Small intestine (tissue), 7 donors: ENCODE measurements at regions not wholly inside any gene's neighbourhood (a gene's known extent, or its start where the extent isn't known, plus 50 kb on each side); places are given as distances from the start of the nearest gene placed in this dataset.

ENCODE experiments used
- DNase-seq, 2 donors: peaks; one replicate each; pipeline versions ENCODE4 v3.0.0 to v3.0.0-alpha.2; 2013
- FAIRE-seq: peaks from 2 replicates; lab custom pipeline; 2012; peaks lifted over from hg19 to GRCh38; lab: Jason Lieb, UNC
- H3K27ac ChIP-seq, 3 donors: one replicate each; pipeline ENCODE4 v1.5.1; 2013; ENCODE audit warnings: low read length in 2 of 3, mild to moderate bottlenecking in 2 of 3, control low read depth in 1 of 3, inconsistent platforms in 1 of 3, low read depth in 1 of 3, moderate library complexity in 1 of 3
- H3K27me3 ChIP-seq, 3 donors: one replicate each; pipeline ENCODE4 v1.6.1; 2013; ENCODE audit warnings: low read length in 3 of 3, inconsistent platforms in 1 of 3; ENCODE audit not compliant: control insufficient read depth in 3 of 3, insufficient read depth in 3 of 3
- H3K36me3 ChIP-seq, 3 donors: one replicate each; pipeline ENCODE4 v1.6.1; 2013; ENCODE audit warnings: low read length in 3 of 3, inconsistent platforms in 1 of 3, low read depth in 1 of 3, mild to moderate bottlenecking in 1 of 3, moderate library complexity in 1 of 3; ENCODE audit not compliant: control insufficient read depth in 3 of 3, insufficient read depth in 2 of 3
- H3K4me1 ChIP-seq, 3 donors: one replicate each; pipeline ENCODE4 v1.6.1; 2013; ENCODE audit warnings: low read length in 2 of 3, inconsistent platforms in 1 of 3, low read depth in 1 of 3, mild to moderate bottlenecking in 1 of 3, moderate library complexity in 1 of 3; ENCODE audit not compliant: control insufficient read depth in 3 of 3, insufficient read depth in 2 of 3
- H3K4me3 ChIP-seq, 3 donors: one replicate each; pipeline ENCODE4 v1.5.1; 2013; ENCODE audit warnings: low read length in 3 of 3, control low read depth in 1 of 3, inconsistent platforms in 1 of 3, low read depth in 1 of 3, mild to moderate bottlenecking in 1 of 3, moderate library complexity in 1 of 3
- H3K9me3 ChIP-seq, 2 donors: one replicate each; pipeline ENCODE4 v1.6.1; 2013; ENCODE audit warnings: low read depth in 1 of 2, low read length in 1 of 2; ENCODE audit not compliant: control insufficient read depth in 2 of 2, insufficient read depth in 1 of 2
- WGBS, 3 donors: extraction: QIAGEN DNeasy Blood & Tissue Kit; methylation state at CpG; one replicate each; pipeline ENCODE4 v1.1.7; 2013; 5-methylcytosine and 5-hydroxymethylcytosine counted together
- donor health status: healthy with polysubstance abuse.
- donor health status: control.
- donor health status: control.
- donor health status: Bipolar disorder and iron deficiency.
- donor health status: healthy.

GRCh38 chr5:77850536-77851175 lies 74.5 kb upstream of the TBCA start:
- Histone ChIP-seq H3K9me3 (no peaks in the 10 kb centered on the region), H3K27me3 (peaks cover 4 to 67% (median 12%) of the 10 kb centered on the region in 3 donors), H3K27ac (no peak overlapping the region), H3K4me1 (peaks cover 0 to 12% (median 0%) of the 10 kb centered on the region in 3 donors), H3K4me3 (peak overlapping the region in 2 of 3 donors; percentile 42 to 60), H3K36me3 (no peaks in the 10 kb centered on the region)
- FAIRE-seq (no peak), DNase-seq (no peak)
- 66 to 73% (median 69%) methylated on average over 30 of the region's 30 CpGs for WGBS, 3 donors

- no peak overlapping the region for H3K27ac ChIP-seq
- H3K9me3 ChIP-seq: peaks cover 0 to 3% of the 10 kb centered on the region in 2 donors
- FAIRE-seq (no peak), DNase-seq (no peak)
- H3K4me1 ChIP-seq: peaks cover 0 to 18% (median 5%) of the 10 kb centered on the region in 3 donors
- no peaks in the 10 kb centered on the region for H3K36me3 ChIP-seq
- peaks cover 4 to 79% (median 12%) of the 10 kb centered on the region in 3 donors for H3K27me3 ChIP-seq
- no peak overlapping the region for H3K4me3 ChIP-seq
- 91 to 96% (median 92%) methylated on average over 6 of the region's 6 CpGs for WGBS, 3 donors
Measured at GRCh38 chr5:77849308-77849900, 73.3 kb upstream of the TBCA start.

DNA sequence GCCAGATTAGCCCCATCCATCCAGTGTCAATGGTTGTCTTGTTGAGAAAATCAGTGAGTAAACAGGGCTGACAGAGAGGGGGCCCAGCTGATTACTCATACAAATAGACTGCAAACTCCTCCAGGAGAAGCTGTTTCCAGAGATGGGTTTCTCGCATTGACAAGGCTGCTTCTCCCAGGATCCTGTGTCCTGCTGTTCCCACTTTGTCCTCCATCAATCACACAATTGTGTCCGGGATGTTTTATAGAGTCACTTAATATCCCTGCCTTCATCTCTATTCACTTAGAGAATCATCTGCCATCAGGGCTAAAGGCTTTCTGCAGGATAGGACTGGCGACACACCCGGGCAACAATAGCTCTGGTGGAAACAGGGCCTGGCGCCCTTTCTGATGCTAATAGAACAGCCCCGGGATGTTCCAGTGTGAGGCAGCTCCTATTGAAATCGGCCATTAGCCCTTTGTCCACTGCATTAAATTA lies 71.7 kb upstream of the TBCA start:
- no peak for FAIRE-seq

GRCh38 chr5:77847129-77847460 lies 71.0 kb upstream of the TBCA start:
- no peak for DNase-seq
- H3K9me3 ChIP-seq: peaks cover 0 to 3% of the 10 kb centered on the region in 2 donors
- H3K4me3 ChIP-seq: no peak overlapping the region
- no peak overlapping the region for H3K27ac ChIP-seq
- H3K36me3 ChIP-seq: no peaks in the 10 kb centered on the region
- FAIRE-seq: no peak
- H3K4me1 ChIP-seq: peaks cover 0 to 19% (median 5%) of the 10 kb centered on the region in 3 donors
- H3K27me3 ChIP-seq: peaks cover 0 to 82% (median 15%) of the 10 kb centered on the region in 3 donors
- WGBS, 3 donors: 50 to 65% (median 55%) methylated on average over 9 of the region's 9 CpGs

More for the DNA sequence above, 71.7 kb upstream of the TBCA start:
- WGBS, 3 donors: 42 to 66% (median 62%) methylated on average over 7 of the region's 7 CpGs
- Histone ChIP-seq H3K4me3 (no peak overlapping the region), H3K9me3 (peaks cover 0 to 3% of the 10 kb centered on the region in 2 donors), H3K27ac (no peak overlapping the region), H3K27me3 (peaks cover 4 to 88% (median 15%) of the 10 kb centered on the region in 3 donors), H3K36me3 (no peaks in the 10 kb centered on the region), H3K4me1 (peaks cover 0 to 23% (median 5%) of the 10 kb centered on the region in 3 donors)
- no peak for DNase-seq

GRCh38 chr5:77846422-77847128 lies 70.4 kb upstream of the TBCA start:
- Histone ChIP-seq H3K4me3 (no peak overlapping the region), H3K27ac (no peak overlapping the region), H3K4me1 (peaks cover 0 to 16% (median 5%) of the 10 kb centered on the region in 3 donors), H3K9me3 (peaks cover 0 to 3% of the 10 kb centered on the region in 2 donors), H3K36me3 (no peaks in the 10 kb centered on the region), H3K27me3 (peaks cover 0 to 83% (median 12%) of the 10 kb centered on the region in 3 donors)
- 33 to 60% (median 47%) methylated on average over 27 to 29 of the region's 29 CpGs for WGBS, 3 donors
- FAIRE-seq: no peak
- no peak for DNase-seq

GRCh38 chr5:77845324-77845646 lies 69.1 kb upstream of the TBCA start:
- Histone ChIP-seq H3K9me3 (peaks cover 0 to 3% of the 10 kb centered on the region in 2 donors), H3K4me1 (peaks cover 0 to 11% (median 5%) of the 10 kb centered on the region in 3 donors), H3K36me3 (no peaks in the 10 kb centered on the region), H3K27ac (no peak overlapping the region), H3K4me3 (no peak overlapping the region), H3K27me3 (peaks cover 0 to 74% (median 9%) of the 10 kb centered on the region in 3 donors)
- FAIRE-seq (no peak), DNase-seq (no peak)
- 24 to 67% (median 42%) methylated on average over 5 of the region's 5 CpGs for WGBS, 3 donors

DNA sequence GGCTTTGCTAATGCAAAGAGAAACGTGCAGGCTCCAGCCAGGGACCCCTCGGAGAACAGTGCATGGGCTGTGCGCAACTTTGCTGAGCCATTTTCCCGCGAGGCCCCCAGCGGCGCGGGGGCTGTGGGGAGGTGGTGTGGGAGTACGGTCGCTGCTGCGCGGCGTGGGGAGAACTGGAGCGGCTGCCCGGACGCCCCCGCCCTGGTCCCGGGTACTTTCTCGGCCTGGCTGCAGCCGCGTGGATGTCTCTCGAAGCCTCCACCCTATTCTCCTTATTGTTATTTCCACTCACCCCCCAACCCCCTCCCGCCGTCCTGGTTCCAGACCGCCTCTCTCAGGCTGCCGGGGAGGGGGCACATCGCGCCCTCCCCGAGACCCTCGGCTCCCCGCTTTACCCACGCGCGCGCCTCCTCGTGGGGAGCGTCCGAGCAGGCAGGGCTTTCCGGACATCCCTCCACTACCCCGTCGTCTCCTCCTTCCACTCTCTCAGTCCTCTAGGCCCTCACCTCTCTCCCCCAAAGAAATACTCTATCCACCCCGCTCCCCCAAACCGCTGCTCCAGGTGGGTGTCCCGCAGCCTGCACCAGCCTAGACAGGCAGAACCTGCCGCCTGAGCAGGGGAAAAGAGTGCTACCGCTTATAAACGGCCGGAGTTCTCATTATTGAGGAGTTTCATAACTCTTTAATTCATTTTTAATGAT lies 68.6 kb upstream of the TBCA start:
- DNase-seq (no peak), FAIRE-seq (no peak)
- no peaks in the 10 kb centered on the region for H3K36me3 ChIP-seq
- no peak overlapping the region for H3K27ac ChIP-seq
- H3K9me3 ChIP-seq: peaks cover 0 to 3% of the 10 kb centered on the region in 2 donors
- H3K4me1 ChIP-seq: peaks cover 0 to 11% (median 5%) of the 10 kb centered on the region in 3 donors
- H3K4me3 ChIP-seq: peak overlapping the region in 1 of 3 donors; percentile 27
- H3K27me3 ChIP-seq: peaks cover 0 to 76% (median 8%) of the 10 kb centered on the region in 3 donors
- WGBS, 3 donors: 4 to 7% (median 7%) methylated on average over 43 to 48 of the region's 48 CpGs

DNA sequence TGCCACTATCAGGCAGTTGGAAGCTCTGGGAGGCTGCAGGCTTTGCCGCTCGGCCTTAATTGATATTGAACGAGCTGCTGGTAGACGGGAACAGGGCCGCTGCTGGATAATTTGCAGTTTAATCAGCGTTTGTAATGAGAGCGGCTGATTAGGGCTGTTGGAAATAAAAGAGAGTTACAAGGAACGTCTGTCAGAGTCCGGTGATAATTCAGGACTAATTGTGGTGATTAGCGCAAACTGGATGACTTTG lies 68.2 kb upstream of the TBCA start:
- Histone ChIP-seq H3K4me3 (peak overlapping the region in 1 of 3 donors; percentile 27), H3K36me3 (no peaks in the 10 kb centered on the region), H3K27ac (no peak overlapping the region), H3K27me3 (peaks cover 0 to 74% (median 10%) of the 10 kb centered on the region in 3 donors), H3K4me1 (peaks cover 0 to 11% (median 5%) of the 10 kb centered on the region in 3 donors), H3K9me3 (peaks cover 0 to 3% of the 10 kb centered on the region in 2 donors)
- no peak for FAIRE-seq
- peak in 1 of 2 donors; percentile 25 for DNase-seq
- 1 to 7% (median 2%) methylated on average over 10 of the region's 10 CpGs for WGBS, 3 donors
